G401.6 (cell line): ENCODE measurements at regions not wholly inside any gene's neighbourhood (a gene's known extent, or its start where the extent isn't known, plus 50 kb on each side); places are given as distances from the start of the nearest gene placed in this dataset.

ENCODE experiments used
- FAIRE-seq: peaks from 2 replicates; lab custom pipeline; 2012; peaks lifted over from hg19 to GRCh38; lab: Jason Lieb, UNC

DNA sequence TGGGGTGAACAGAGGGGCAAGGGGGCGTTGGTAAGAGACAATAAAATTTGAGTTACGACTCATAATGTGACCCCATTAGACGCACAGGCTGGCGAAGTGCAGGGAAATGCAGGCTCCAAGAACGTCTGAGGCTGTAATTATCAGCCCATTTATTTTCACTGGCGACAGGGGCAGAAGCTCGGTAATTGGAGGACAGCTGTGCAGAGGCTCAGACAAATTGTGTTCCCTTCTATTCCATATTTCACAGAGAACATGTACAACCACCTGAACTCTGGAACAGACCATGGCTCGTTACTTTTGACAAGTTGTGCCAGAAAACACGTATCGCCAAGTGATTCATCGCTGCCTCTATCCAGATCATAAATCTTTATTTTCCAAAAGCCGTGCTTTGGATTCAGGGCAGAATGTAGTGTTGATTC is 137.3 kb upstream of the FRMD4A start:
- FAIRE-seq: no peak

DNA sequence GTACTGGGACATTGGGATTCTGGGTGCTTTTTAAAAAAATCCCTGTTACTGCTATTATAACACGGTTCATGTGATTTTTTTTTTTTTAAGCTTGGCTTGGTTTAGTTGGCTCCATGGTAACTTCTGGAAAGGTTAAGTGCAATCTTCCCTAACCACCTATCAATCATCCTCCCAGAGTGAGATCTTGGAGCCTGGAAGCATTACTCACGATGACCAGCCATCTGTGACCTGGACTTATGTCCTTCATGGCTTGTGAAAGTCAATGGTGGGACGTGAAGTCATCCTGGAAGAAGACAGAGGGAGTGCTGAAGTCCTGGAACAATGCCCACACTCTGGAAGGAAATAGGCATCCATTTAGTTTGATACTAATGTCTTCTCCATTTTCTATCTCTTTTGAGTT is 135.5 kb upstream of the FRMD4A start:
- no peak for FAIRE-seq

DNA sequence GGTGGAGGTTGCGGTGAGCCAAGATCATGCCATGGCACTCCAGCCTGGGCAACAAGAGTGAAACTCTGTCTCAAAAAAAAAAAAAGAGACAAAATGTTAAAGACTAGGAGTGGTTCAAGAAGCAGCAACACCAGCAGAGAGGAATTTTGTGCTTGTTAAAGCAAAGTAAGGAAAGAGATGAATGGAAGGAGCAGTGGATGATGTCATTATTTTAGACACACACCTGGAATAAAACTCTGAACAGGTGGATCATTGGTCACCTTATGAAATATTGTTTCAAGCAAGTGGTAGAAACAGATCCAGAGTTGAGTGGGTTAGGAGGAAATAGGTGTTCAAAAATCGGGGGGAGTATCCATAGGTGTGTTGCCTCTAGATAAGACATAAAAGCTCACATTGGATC is 129.7 kb upstream of the FRMD4A start:
- no peak for FAIRE-seq

DNA sequence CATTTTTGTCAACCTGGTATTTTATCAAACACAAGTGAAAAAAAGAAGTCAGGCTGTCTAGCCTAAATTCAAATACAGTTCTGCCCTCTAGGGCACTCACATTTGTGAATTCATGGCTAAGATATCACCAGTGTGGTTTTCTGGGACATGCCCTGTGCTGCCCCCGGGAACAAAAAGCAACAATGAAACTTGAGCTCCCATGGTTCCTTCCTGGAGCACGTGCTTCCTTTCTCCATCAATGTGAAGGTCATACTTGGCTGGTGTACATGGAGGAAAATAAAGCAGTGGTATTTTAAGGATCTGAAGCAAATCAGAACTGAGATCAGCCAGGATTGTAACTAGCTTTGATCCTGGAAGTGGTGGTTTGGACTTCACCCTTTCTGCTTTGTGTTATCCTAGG is 128.9 kb upstream of the FRMD4A start:
- no peak for FAIRE-seq

DNA sequence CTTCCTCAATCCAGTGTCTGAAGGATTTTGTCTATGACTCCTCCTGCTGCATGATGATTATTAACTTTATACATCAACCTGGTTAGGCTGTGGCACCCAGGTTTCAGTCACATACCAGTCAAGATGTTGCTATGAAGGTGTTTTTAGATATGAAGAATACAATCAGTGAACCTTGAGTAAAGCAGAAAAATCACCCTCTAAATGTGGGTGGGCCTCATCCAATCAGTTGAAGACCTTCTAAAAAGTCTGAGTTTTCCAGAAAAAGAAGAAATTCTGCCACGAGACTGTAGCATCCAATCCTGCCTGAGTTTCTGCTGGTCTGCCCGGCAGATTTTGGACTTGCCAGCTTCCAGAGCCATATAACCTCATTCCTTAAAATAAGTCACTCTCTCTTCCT is 126.1 kb upstream of the FRMD4A start:
- no peak for FAIRE-seq

DNA sequence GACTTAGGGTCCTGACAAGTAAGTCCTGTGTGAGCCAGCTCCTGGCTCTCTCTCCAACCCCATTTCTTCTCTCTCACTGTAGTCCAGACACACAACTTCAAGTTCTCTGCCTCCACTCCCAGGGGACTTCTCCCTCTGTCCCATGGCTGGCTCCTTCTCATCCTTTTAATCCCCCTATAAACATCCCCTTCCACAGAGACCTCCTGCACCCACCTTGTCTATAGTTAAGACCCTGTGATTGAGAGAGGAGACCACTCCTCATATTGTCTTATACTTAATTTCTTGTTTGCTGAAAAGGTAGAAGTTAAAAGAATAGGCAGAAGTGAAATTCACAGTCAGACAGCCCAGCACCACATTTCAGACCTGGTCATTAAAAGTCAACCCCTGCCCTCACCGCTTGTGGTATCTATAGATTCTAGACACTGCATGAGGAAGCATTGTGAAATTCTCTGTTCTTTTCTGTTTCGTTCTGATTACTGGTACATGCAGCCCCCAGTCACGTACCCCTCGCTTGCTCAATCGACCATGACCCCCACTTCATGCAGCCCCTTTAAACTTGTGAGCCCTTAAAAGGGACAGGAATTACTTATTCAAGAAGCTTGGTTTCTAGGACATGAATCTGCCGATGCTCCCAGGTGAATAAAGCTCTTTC is 125.6 kb upstream of the FRMD4A start:
- FAIRE-seq: no peak

DNA sequence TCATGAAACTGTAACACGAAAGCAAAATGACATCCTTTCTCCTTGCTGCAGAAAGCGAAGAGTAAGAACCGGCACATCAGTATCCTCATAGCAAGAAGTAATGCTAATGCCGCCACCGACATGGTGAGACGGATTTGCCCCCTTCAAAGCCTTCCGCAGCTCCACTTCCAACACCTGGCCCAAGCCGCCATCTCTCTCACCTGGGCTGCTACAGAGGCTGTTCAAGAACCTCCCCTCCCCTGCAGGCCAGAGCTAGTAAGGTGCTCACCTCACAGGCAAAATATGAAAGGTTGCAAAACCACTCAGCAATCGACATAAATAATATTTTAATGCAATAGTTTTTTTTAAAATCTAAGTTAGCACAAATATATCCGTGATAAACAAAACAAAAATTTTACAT is 123.9 kb upstream of the FRMD4A start:
- no peak for FAIRE-seq

DNA sequence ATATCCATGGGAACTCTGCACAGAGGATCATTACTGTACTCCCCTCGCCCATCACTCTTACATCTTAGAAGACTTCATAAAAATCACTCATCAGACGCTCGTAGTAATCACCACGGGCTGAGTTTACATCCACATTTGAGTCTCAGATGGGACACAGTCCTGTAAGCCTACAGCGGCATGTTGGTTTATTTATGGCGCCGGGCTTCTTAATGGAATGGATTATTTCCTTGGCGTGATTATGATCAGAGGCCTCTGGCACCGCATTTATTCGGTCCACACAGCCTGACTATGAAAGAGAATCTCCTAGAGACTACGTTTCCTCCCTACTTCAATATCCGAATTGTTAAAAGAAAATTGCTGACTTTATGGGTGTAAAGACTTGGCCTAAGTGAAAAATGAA is 123.5 kb upstream of the FRMD4A start:
- no peak for FAIRE-seq

DNA sequence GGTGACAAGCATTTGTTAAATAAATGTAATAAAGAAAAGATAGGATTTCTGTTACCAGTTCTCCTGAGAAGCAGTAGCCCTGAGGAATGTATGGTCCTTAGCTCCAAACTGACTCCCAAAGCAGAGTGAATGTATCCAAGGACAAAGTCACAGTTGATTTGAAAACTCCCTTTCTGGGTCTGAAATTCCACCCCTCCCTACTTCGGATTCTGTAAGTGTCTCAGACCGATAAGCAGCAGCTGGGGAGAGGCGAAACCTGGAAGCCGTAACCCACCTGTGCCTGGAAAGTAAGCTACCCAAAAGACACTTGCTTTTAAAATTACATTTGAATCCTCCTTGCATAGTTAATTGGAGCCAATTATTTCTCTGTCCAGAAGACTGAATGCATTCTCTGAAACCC is 122.9 kb upstream of the FRMD4A start:
- no peak for FAIRE-seq

DNA sequence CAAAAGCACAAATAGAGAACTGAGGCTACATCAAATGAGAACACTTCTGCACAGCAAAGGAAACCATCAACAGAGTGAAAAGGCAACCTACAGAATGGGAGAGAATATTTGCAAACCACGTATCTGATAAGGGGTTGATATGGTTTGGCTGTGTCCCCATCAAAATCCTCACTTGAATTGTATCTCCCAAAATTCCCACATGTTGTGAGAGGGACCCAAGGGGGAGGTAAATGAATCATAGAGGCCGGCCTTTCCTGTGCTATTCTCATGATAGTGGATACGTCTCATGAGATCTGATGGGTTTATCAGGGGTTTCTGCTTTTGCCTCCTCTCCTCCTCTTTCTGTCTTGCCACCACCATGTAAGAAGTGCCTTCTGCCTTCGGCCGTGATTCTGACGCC is 120.6 kb upstream of the FRMD4A start:
- no peak for FAIRE-seq

DNA sequence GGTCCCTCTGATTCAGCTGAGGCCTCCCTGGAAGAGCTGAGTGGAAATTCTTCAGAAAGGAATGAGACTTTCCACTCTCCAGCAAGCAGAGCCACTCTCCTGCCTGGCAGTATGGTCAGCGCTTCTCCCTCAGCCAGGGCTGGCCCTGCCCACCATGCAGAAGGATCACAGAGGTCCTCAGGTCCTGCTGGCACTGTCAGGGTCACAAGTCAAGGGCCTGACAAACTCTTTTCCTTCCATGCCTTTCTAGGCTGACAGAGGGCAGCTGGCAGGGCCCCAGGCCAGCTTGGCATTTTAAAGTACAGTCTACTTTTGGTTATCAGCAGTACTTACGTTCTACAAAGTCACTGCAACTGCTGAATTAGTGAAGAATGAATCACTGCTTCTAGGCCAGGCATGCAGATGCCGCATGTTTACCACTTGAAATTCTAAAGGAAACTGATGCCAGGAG is 119.3 kb upstream of the FRMD4A start:
- FAIRE-seq: no peak

DNA sequence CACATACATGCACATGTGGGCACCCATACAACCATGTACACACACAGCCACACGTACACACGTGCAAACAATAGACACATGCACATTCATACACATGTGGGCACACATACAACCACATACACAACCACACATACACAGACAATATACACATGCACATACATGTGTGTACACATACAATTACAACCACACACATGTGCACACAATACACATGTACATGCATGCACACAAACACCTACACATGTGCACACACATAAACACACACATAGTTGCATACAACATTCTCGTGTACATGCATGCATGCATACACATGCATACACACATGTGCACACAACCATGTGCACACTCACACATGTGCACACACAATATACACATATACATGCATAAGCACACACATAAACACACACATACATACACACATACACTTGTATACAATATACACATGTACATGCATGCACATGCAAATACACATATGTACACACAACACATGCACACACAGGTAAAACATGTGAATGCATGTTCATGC is 118.6 kb upstream of the FRMD4A start:
- no peak for FAIRE-seq

DNA sequence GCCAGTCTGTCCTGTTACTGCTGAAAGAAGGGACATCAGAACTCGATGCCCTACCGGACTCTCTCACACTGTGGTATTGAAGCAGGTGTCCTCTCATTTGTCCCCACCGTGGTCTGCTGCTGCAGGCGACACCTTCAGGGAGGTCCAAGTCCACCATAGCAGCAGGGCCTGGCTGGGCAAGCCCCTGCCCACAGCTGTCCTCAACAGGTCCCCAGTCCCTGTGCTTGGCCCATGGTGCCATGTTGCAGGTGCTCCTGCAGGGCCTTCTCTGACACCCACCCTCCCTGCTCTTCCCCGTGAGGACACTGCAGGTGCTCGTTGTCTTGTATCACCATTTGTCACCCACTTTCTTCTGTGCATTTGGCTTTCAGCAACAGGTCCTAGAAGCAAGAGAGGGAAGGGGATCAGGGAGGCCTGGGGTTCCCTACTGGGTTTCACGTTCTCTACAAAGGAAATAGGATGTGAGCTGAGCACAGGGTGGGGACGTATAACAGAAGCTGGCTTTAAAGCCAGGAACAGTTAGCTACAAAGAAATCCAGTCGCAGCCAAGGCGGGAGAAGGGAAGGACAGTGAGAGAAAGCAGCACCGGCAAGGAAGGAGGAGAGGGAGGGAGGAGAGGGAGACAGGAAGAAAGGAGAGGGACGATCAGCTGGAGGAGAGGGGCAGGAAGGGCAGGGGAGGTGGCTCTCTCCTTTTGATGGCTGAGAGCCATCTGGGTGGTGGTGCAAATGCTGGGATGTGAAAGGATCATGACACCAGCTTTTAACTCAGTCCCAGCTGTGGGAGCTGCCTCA is 117.7 kb upstream of the FRMD4A start:
- FAIRE-seq: no peak

DNA sequence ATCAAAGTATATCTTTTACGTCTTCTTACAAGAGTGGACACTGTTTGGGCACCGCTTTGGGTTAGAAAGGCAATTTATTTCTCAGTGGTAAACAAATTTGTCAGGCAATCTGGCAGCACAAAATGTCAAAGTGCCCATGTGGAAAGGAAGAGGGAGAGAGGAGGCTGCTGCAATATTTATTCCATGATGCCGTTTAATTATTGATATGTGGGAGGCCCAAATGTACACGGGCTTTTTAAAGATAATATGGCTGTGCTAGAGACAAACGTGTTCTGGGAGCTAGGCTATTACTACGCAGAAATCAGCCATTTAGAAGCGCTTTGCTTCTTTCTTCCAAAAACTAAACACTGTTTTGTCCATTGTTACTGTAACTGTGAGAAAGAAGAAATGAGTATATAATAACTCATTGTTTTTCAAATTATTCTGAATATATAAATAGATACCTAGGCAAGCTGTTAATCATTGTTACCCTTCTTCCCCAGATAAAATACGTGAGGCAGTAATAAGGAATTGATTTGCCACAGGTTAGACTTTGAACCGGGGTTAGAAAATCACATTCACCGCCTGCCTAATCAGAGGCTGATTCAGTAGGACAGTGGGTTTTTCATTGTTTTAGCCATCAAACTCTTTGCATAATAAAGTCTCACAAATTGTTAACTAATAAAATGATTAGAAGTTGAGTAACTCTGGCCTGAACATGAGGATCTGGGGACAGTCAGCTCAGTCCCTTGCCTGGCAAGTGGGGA is 116.5 kb upstream of the FRMD4A start:
- FAIRE-seq: no peak

DNA sequence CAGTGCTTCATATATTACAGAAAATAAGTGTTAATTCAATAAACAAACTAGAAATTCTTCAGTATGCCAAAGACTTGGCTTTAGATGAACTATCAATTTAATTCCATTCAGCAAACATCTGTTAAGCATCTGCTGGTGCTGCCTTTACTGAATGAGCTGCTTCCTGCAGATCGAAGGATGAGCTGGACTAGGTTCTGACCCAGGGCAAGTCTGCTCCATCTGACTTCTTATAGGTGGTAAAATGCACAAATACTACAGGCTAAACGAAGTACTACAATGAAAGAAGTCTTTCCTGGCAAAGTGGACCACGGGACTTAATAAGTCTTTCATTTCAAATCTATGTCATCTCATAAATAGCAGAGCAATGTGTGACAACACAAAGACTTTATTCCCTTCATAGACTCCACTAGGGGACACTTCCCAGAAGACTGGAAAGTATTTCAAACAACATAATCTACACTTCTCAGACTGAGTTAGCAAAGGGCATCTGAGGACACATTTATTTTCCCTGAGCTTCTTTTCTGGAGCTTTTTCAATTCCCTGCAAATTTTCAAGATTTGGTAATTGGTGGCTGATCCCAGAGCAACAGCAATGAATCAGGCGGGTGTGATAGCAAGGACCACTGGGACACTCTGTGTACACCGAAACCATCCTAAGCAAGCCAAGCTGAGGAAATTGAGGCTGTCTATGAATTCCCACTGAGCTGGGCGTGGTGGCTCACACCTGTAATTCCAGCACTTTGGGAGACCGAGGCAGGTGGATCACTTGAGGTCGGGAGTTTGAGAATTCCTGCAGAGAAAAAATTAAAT is 108.9 kb upstream of the FRMD4A start:
- peak; percentile 94 for FAIRE-seq

DNA sequence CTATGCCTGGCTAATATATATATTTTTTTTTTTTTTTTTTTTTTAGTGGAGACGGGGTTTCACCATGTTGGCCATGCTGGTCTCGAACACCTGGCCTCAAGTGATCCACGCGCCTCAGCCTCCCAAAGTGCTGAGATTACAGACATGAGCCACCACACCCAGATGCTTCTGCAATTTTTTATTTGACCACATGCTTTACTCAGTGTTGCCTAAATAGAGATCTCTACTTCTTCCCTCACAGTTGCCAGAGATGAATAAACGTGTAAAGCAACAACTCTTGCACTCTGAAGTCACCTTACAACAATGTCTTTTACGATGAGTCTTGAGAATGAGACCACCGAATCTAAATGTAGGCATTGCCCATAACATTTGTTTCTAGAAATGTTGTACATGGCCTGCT is 107.9 kb upstream of the FRMD4A start:
- no peak for FAIRE-seq

DNA sequence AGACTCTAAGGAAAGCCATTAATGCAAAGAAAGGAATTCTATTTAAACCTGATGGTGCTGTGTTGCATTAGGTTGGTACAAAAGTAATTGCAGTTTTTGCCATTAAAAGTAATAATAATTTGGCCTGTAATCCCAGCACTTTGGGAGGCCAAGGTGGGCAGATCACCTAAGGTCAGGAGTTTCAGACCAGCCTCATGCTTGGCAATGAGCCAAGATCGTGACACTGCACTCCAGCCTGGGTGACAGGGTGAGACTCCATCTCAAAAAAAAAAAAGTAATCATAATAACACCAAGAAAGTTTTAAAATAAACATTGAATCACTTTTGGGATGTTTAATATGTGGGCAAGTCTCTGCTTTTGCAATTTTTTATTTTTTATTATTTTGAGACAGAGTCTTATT is 107.3 kb upstream of the FRMD4A start:
- FAIRE-seq: no peak

DNA sequence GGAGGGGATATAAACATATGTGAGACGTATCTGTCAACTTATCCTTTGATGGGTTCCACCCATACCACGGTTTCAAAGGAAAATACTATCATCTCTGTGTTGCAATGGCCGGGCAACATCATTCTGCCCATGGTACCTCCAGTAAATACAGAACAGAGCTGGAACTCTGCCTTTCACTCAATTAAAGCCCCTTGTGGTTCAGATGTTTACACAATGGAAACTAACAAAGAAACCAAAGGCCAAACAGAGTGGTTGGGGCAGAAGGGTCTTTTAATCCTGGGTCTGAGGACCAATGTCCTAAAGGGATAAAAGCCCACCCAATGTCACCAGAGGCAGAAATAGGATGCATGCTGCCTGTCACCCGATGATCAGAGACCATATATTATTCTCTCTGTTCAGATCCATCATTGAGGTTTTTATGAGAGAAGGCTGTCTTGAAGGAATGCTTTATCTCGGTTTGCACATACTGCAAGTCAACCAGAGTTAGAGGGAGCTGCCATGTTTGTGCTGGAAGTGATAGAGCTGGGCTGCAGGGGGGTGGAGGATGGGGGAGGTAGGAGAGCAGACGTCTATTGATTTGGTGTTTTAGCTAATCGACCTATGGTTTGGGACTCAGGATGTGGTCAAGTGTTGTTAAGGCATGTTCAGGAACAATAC is 105.4 kb upstream of the FRMD4A start:
- FAIRE-seq: no peak

DNA sequence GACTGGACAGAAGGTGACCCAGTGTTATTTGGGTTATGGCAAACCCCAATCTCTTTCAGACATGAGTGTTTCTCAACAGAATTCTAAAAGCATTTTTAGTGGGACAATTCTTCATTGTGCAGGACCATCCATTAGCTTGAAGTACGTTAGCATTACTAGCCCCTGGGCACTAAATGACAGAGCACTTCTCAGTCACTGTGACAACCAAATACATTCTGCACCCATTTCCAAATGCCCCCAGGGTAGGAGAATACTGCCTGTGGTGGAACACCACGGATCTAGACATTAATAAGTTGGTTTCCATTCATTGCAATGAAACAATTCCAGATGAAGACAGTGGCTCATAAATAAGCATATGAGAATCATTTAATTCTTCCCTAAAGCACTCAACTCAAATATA is 102.4 kb upstream of the FRMD4A start:
- no peak for FAIRE-seq

DNA sequence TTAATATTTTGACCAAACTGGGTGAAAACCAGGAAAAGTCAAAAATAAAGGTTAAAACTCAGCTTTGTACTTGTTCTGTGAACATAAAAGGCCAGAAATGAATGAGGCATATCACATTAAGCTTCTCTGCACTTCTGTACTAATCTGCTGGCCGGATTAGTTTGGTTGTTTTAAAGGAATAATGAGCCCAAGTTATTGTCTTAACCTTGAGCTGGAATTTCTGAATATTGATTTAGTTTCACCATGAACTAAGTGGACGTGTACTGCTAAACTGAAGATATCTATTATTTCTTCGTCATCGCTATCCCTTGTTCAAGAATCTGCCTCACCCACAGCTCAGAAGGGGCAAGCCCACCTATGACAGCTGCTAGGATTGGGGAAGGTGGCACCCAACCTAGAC is 101.1 kb upstream of the FRMD4A start:
- no peak for FAIRE-seq

DNA sequence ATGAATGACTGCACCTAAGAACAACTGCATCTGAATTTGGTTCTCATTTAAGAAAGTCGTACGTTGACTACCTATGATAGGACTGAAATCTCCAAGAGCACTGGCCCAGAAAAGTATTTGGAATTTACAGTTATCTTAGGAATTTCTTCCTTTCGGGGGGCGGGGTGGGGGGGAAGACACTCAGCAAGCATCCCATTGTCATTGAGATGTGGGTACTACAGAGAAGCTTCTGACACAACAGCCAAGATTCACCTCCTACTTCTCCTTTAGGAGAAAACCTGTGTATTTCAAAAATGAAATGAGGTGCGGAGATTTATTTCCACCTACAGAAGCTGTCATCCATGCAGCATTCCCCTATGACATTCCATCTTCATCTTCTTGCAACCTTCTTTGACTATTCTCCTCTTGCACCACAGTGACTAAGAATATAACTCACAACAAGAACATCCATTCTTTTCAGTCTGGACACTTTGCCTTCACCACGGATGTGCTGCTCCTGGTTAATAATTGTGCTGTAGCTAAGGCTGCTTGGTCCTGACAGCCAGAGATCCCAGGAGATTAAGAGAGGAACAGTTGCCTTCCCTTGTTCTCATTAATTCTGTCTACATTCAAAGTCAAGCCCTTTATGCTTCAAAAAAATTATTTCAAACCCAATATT is 98.4 kb upstream of the FRMD4A start:
- FAIRE-seq: peak; percentile 70
